ENCODE measurements at regions not wholly inside any gene's neighbourhood (a gene's known extent, or its start where the extent isn't known, plus 50 kb on each side); places are given as distances from the start of the nearest gene placed in this dataset.

- TF ChIP-seq EP300 (IDR thresholded peaks at IDR 0.05; ENCODE audit: low read depth), result no peak
- no peak for TF ChIP-seq POLR2AphosphoS5 (IDR thresholded peaks at IDR 0.05)
- TF ChIP-seq CTCF (IDR thresholded peaks at IDR 0.05), result no peak
- TF ChIP-seq POLR2A (IDR thresholded peaks at IDR 0.05), result no peak
- Histone ChIP-seq H3K4me1 (peaks cover 22 to 49% (median 43%) of the 10 kb centered on the region in 4 donors), H3K27me3 (no peaks in the 10 kb centered on the region), H3K36me3 (no peaks in the 10 kb centered on the region), H3K9me3 (no peaks in the 10 kb centered on the region), H3K4me3 (peak overlapping the region in 1 of 4 donors; percentile 53), H3K27ac (peak overlapping the region; percentile 95 to 97 (median 96))
- in situ Hi-C loops (cut with MboI; ENCODE audit: low pct_ligation_motif_present in 1 of 4, low pct_unique_long_range_greater_than_20kb in 1 of 4, low sequenced_read_pairs in 3 of 4) (loop anchor here (5.0 to 10.0 kb wide), 5 partner anchors 106 to 266 kb away; no protein-coding TSS in a partner anchor), intact Hi-C loops (cut with DNase I; ENCODE audit: low total_unique reads) (loop anchor here (5.0 kb wide), 1 partner anchor 108 kb away; no protein-coding TSS in a partner anchor)
- DNase-seq, result peak; percentile 27
- WGBS, 2 donors (ENCODE audit: low coverage in 1 of 2), result 63 to 85% methylated on average over 4 to 12 of the region's 12 CpGs
These were observed 128.8 kb upstream of the SLC1A4 start for GRCh38 chr2:64860276-64860885.

GRCh38 chr2:64860936-64861335 is 128.3 kb upstream of the SLC1A4 start:
- no peak overlapping the region for H3K4me3 ChIP-seq
- TF ChIP-seq CTCF (IDR thresholded peaks at IDR 0.05) (no peak), POLR2AphosphoS5 (IDR thresholded peaks at IDR 0.05) (no peak), EP300 (IDR thresholded peaks at IDR 0.05; ENCODE audit: low read depth) (no peak), POLR2A (IDR thresholded peaks at IDR 0.05) (no peak)
- DNase-seq, result no peak
- in situ Hi-C loops (cut with MboI; ENCODE audit: low pct_ligation_motif_present in 1 of 4, low pct_unique_long_range_greater_than_20kb in 1 of 4, low sequenced_read_pairs in 3 of 4), result loop anchor here (5.0 to 10.0 kb wide), 5 partner anchors 106 to 266 kb away; no protein-coding TSS in a partner anchor
- no peaks in the 10 kb centered on the region for H3K36me3 ChIP-seq
- intact Hi-C loops (cut with DNase I; ENCODE audit: low total_unique reads), result loop anchor here (5.0 kb wide), 1 partner anchor 109 kb away; no protein-coding TSS in a partner anchor
- 87 to 100% methylated on average over 1 of the region's 1 CpG for WGBS, 2 donors (ENCODE audit: low coverage in 1 of 2)
- H3K4me1 ChIP-seq, result peaks cover 22 to 53% (median 46%) of the 10 kb centered on the region in 4 donors
- H3K9me3 ChIP-seq, result no peaks in the 10 kb centered on the region
- H3K27me3 ChIP-seq, result no peaks in the 10 kb centered on the region
- peak overlapping the region; percentile 24 to 97 (median 96) for H3K27ac ChIP-seq

- peak overlapping the region; percentile 24 to 97 (median 96) for H3K27ac ChIP-seq
These were observed 127.5 kb upstream of the SLC1A4 start for GRCh38 chr2:64861452-64862397.

More at GRCh38 chr2:64861452-64862397, 127.5 kb upstream of the SLC1A4 start:
- TF ChIP-seq CTCF (IDR thresholded peaks at IDR 0.05) (no peak), POLR2A (IDR thresholded peaks at IDR 0.05) (no peak), POLR2AphosphoS5 (IDR thresholded peaks at IDR 0.05) (no peak), EP300 (IDR thresholded peaks at IDR 0.05; ENCODE audit: low read depth) (no peak)
- Histone ChIP-seq H3K36me3 (no peaks in the 10 kb centered on the region), H3K27me3 (no peaks in the 10 kb centered on the region), H3K4me1 (peaks cover 22 to 61% (median 47%) of the 10 kb centered on the region in 4 donors), H3K9me3 (no peaks in the 10 kb centered on the region), H3K4me3 (no peak overlapping the region)
- intact Hi-C loops (cut with DNase I; ENCODE audit: low total_unique reads), result loop anchor here (5.0 kb wide), 1 partner anchor 109 kb away; no protein-coding TSS in a partner anchor
- DNase-seq, result no peak
- 69 to 78% methylated on average over 7 of the region's 7 CpGs for WGBS, 2 donors (ENCODE audit: low coverage in 1 of 2)
- in situ Hi-C loops (cut with MboI; ENCODE audit: low pct_ligation_motif_present in 1 of 4, low pct_unique_long_range_greater_than_20kb in 1 of 4, low sequenced_read_pairs in 3 of 4), result loop anchor here (5.0 to 10.0 kb wide), 5 partner anchors 107 to 267 kb away; no protein-coding TSS in a partner anchor

Measured in transverse colon (tissue), 4 donors.